UCSD-AML1 (cell line): ENCODE measurements at regions not wholly inside any gene's neighbourhood (a gene's known extent, or its start where the extent isn't known, plus 50 kb on each side); places are given as distances from the start of the nearest gene placed in this dataset.
A peak's percentile ranks its signal among the peaks of the same experiment; 100 is the strongest.

Source experiments
- DNase-seq: peaks from one replicate; lab custom pipeline; 2025; ENCODE audit not compliant: unreplicated experiment; lab: John Stamatoyannopoulos, UW

- DNase-seq = no peak
Observed at GRCh38 chr9:32220750-32221149, 163.7 kb upstream of the ACO1 start.

DNA sequence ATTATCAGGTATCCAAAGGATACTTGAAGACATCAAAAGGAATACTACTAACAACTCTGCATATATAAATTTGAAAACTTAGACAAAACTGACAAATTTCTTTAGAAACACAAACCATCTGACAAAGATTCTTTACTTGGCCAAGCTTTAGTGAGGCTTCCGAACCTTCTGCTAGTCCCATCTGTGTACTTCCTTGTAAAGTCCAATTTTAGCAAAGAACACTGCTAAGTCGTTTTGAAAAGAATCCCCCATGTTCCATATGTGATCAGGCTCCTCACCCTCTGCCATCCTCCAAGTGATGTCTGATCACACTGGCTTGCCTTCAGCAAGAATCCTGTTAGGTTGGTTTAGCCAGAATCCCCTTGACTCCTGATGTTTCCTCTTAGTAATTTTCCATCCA is 150.0 kb upstream of the ACO1 start:
- no peak for DNase-seq

DNA sequence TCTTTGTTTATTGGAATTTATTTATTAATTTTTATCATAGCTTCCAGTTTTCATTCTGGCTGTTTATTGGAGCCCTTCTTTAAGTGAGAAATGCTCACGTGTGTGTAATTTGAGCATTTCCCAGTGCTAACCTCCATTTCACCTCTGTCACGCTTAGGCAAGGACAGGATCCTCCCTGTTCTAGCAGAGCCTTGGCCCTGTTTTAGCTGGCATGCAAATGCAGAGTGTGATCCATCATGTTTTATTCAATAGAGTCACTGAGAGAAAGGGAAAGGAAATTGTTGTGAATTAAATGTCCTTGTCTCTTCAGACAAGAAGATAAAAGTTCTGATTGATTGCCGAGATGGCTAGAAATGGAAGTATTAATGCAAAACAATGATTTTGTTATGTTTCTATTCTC is 137.3 kb upstream of the ACO1 start:
- DNase-seq = no peak

GRCh38 chr9:32248189-32248712 is 136.2 kb upstream of the ACO1 start:
- no peak for DNase-seq

DNA sequence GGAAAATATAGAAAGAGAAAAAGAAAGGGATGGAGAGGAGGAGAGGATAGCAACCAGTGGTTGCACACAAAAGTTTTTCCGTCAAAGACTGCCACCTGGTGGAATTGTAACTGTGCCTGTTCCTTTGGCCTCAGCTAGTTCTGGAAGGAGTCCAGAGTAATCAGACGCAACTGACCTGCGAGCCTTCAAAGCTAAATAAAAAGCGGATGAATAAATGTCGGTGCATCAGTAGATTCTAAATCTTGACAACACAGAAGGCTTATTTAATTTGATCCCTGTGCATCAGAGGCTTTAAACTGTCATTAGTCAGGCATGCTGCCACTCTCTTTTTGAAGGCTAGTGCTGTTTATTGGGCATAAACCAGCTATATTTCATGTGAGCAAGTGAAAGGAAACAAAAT is 132.9 kb upstream of the ACO1 start:
- DNase-seq = peak; percentile 8

DNA sequence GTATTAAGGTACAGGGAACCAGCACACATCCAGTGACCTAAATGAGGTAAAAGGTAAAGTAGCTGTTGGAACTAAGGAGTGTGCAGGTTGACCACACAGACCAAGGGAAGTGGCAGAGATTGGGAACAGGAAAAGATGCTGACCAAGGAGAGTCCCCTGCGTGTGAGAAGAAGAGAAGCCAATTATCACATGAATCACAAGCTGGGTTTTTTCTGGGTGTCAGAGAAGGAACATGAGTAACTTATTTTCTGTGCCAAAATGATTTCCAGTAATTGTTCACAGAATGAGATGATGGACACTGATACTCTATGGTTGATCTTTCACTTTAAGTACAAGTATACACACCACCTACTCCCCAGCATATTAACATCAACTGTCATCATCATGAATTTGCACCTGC is 130.7 kb upstream of the ACO1 start:
- no peak for DNase-seq

- no peak for DNase-seq
Observed at GRCh38 chr9:32255026-32255425, 129.4 kb upstream of the ACO1 start.

- DNase-seq = no peak
Observed at GRCh38 chr9:32258482-32258881, 126.0 kb upstream of the ACO1 start.

DNA sequence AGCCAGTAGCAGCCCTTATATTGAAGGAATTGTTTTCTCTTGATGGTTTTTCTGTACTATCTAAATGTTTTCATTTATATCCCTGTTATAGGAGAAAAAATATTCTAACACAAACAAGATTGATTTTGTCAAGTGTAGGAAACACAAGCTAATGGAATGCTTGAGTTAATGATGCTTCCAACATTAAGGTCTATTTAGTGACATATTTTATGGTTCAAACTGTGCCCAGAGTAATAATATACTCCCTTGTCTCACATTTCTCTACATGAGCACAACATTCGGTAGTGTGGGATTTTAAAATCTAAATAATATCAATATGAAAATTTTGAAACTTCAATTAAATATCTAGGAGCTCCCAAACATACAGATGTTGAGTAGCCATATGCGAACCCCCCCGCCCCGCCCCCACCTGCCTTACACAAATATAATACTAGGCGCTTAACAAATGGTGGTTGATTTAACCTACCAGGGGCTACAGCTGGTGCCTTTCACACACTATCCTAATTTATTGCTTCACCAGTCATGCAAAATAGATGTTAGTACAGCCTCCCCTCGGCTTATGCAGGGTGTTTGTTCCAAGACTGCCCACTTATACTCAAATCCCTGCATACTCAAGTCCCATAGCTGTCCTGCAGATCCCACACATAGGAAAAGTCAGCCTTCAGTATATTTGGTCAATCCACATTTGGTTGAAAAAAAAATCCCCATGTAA is 124.1 kb upstream of the ACO1 start:
- DNase-seq = no peak

DNA sequence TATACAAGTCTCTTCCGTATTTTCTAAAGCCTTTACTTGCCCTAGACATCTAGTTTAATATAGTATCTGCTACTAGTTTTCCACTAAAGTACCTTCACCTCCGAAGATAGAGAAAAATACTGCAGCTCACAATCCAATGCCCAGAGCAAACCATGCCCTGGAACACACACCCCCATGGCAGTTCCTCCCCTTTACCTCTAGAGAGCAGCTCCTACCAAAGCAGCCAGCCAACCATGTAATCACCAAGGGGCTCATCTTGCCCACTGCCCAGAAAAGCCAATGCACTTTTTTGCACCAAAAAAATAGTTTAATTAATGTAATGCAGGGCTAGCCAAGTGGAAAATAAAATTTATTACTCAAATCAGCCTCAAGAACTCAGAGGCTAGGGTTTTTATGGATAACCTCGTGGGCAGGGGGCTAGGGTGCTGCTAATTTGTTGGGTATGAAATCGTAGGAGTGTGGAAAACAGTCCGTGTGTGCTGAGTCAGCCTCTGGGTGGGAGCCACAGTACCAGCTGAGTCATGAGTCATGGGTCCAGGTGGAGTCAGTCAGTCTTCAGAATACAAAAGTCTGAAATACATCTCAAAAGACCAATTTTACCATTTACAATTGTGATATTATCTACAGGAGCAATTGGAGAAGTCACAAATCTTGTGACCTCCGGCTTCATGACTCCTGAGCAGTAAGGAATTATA is 120.1 kb upstream of the ACO1 start:
- DNase-seq = no peak

- DNase-seq = no peak
Observed at GRCh38 chr9:32265037-32265436, 119.4 kb upstream of the ACO1 start.

GRCh38 chr9:32278991-32279390 is 105.5 kb upstream of the ACO1 start:
- DNase-seq = no peak

GRCh38 chr9:32289756-32290155 is 94.7 kb upstream of the ACO1 start:
- no peak for DNase-seq

GRCh38 chr9:32291370-32291769 is 93.1 kb upstream of the ACO1 start:
- no peak for DNase-seq

DNA sequence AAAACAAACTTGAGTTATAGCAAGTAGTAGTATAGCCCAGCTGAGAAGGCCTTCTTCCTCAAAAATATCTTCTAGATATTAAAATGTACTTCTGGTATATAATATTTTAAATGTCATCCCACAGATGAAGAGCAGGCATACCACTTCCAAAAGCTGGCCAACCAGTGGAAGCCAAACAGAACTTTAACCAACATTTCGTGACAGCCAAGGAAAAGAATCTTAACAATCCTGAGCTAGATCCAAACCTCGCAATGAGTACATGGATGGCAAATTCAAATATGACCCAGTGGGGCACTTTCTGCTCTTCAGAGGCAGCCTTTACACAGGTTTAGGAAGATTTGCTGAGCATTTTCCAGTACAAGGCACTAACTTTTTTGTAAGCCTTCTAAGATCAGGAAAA is 91.8 kb upstream of the ACO1 start:
- DNase-seq = no peak

GRCh38 chr9:32293091-32293490 is 91.4 kb upstream of the ACO1 start:
- DNase-seq = no peak

GRCh38 chr9:32294106-32294505 is 90.3 kb upstream of the ACO1 start:
- no peak for DNase-seq

GRCh38 chr9:32300373-32300772 is 84.1 kb upstream of the ACO1 start:
- DNase-seq = no peak

DNA sequence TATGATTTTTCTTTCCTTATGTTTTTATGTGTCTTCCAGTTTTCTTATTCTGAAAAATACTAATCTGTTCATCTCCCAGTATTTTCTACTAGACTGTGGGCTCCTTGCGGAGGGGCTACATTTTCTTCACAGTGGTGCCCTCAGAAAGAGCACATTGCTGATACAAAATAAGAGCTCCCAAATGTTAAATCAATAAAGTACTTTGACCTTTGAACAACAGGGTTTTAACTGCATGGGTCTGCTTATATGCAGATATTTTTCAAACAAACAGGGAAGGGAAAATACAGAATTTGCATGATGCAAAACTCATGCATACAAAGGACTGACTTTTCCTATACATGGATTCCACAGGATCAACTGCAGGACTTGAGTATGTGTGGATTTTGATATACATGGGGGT is 79.9 kb upstream of the ACO1 start:
- DNase-seq = no peak

GRCh38 chr9:32306006-32306405 is 78.4 kb upstream of the ACO1 start:
- no peak for DNase-seq

DNA sequence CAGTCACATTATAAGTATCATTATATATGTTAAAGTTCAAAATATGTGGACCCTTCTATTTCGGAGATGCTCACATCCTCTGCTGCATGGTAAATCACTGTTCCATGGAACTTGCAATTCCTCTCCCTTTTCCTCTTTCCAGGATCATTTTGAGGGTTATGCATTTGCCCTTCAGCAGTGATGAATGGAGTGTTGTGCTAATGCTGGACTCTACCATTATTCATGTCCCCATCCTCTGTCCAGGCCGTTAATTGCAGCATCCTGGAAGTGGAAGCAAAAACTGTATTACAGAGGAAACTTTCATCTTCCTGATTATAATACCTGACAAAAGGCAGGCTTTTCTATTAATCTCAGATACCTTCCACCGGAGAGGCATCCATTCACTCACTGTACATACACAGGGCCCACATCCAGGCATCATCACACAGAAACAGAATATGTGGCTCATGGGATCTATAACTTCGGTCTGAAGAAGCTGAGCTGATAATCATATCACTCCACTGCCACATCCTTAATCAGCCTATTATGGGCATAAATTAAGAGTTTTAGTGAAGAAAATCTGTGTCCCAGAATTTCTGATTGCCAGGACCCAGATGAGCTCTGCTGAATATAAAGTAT is 65.0 kb upstream of the ACO1 start:
- no peak for DNase-seq

GRCh38 chr9:32322622-32323021 is 61.8 kb upstream of the ACO1 start:
- no peak for DNase-seq
